SK-N-MC (cell line): ENCODE measurements at regions not wholly inside any gene's neighbourhood (a gene's known extent, or its start where the extent isn't known, plus 50 kb on each side); places are given as distances from the start of the nearest gene placed in this dataset.

Source experiments
- EZH2 ChIP-seq: fragments of 200-600 bp; sonication (generic); IDR thresholded peaks from one replicate; pipeline ENCODE4 v1.6.1; 2017; ENCODE audit warnings: antibody characterized with exemption
- FOXP2 ChIP-seq: optimal IDR thresholded peaks from 2 replicates; pipeline ENCODE3; 2011; ENCODE audit warnings: mild to moderate bottlenecking, moderate library complexity; ENCODE audit not compliant: insufficient read depth; ENCODE audit errors: extremely low read length, control extremely low read depth
- POLR2AphosphoS5 ChIP-seq: IDR thresholded peaks from 2 replicates; pipeline ENCODE4 v1.6.1; 2012; ENCODE audit warnings: mild to moderate bottlenecking, low read depth, low read length, borderline replicate concordance

DNA sequence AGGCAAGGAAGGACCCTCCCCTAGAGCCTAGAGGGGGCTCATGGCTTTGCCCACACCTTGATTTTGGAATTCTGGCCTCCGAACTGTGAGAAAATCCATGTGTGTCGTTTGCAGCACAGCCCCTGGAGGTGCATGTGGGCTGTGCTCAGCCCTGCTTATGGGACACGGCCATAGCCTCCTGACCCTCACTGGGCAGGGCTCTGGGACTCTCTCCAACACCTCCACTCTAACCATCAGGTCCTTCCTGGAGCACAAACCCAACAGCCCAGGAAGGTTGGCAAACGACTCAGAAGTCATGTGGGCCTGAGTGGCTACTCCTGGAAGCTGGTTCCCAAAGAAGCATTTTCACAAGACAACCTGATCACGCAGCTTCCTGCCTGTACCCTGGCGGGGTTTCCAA lies 144.1 kb downstream of the CTTN start:
- no peak for TF ChIP-seq EZH2
- TF ChIP-seq FOXP2: no peak
- no peak for TF ChIP-seq POLR2AphosphoS5
